SK-N-MC (cell line): ENCODE measurements at regions not wholly inside any gene's neighbourhood (a gene's known extent, or its start where the extent isn't known, plus 50 kb on each side); places are given as distances from the start of the nearest gene placed in this dataset.
"Not testable (repeated sequence)": the region's sequence is repeated elsewhere in the genome, so short reads cannot be mapped to it uniquely, and the experiment has no call there.

Experiments
- DNase-seq: peaks from one replicate; pipeline ENCODE4 v3.0.0-alpha.2; 2011; ENCODE audit warnings: low read depth, low spot score
- H3K27ac ChIP-seq: fragments of 200-600 bp; sonication (generic); 2 replicates; pipeline ENCODE4 v1.5.1; 2016; ENCODE audit warnings: mixed run types
- H3K36me3 ChIP-seq: fragments of 200-600 bp; sonication (generic); 2 replicates; pipeline ENCODE4 v1.6.1; 2017; ENCODE audit warnings: antibody characterized with exemption, low read length, mixed read lengths; ENCODE audit not compliant: insufficient read depth
- H3K4me3 ChIP-seq: fragments of 200-600 bp; sonication (generic); 2 replicates; pipeline ENCODE4 v1.5.1; 2016
- H3K9ac ChIP-seq: fragments of 200-600 bp; sonication (generic); 2 replicates; pipeline ENCODE4 v1.8.0; 2017; ENCODE audit warnings: mixed run types, mixed read lengths; ENCODE audit not compliant: insufficient read length
- H3K9me3 ChIP-seq: fragments of 200-600 bp; sonication (generic); 2 replicates; pipeline ENCODE4 v1.6.1; 2017; ENCODE audit warnings: low read depth, mild to moderate bottlenecking, antibody characterized with exemption, low read length, moderate library complexity, mixed read lengths
- EZH2 ChIP-seq: fragments of 200-600 bp; sonication (generic); IDR thresholded peaks from one replicate; pipeline ENCODE4 v1.6.1; 2017; ENCODE audit warnings: antibody characterized with exemption
- FOXP2 ChIP-seq: optimal IDR thresholded peaks from 2 replicates; pipeline ENCODE3; 2011; ENCODE audit warnings: mild to moderate bottlenecking, moderate library complexity; ENCODE audit not compliant: insufficient read depth; ENCODE audit errors: extremely low read length, control extremely low read depth
- POLR2AphosphoS5 ChIP-seq: IDR thresholded peaks from 2 replicates; pipeline ENCODE4 v1.6.1; 2012; ENCODE audit warnings: mild to moderate bottlenecking, low read depth, low read length, borderline replicate concordance

DNA sequence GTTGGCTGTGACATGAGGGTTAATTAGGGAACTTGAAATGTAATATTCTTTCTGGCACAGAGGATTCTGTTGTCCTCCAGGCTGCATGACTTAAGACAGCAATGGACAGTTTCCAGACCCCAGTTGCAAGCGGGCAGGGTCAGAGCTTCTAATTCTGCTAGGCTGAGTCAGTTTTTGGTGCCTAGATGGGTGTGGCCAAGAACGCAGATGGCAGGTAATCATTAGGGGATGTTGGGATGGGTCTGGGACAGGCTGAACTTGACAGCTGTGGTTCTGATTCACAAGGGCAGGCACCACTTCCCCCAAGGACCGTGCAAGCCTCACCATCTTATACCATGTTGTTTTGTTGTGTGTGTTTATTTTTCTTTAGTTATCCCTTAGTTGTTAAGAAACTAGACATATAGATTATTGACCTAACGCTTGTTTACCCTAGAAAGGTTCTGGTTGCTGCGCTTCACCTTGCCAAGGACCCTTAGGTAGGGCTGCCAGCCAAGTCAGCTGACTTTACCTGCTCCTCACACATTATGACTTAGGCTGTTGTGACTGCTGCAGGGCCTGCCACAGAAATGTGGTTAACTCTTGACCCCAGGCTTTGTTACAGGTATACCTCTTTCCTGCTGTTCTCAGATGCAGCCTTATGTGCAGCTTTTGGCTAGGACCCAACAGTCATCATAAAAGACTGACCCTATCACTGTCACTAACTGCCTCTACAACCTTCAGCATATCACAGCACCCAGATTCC lies 117.7 kb upstream of the KLF12 start:
- TF ChIP-seq POLR2AphosphoS5 (no peak), FOXP2 (no peak), EZH2 (no peak)
- Histone ChIP-seq H3K9ac (no peak overlapping the region), H3K9me3 (no peaks in the 10 kb centered on the region), H3K27ac (no peak overlapping the region), H3K36me3 (no peaks in the 10 kb centered on the region), H3K4me3 (no peak overlapping the region)
- no peak for DNase-seq

- DNase-seq: no peak
- Histone ChIP-seq H3K9ac (no peak overlapping the region), H3K9me3 (no peaks in the 10 kb centered on the region), H3K36me3 (no peaks in the 10 kb centered on the region), H3K27ac (no peak overlapping the region), H3K4me3 (no peak overlapping the region)
- TF ChIP-seq EZH2 (no peak), FOXP2 (no peak), POLR2AphosphoS5 (no peak)
Observed at GRCh38 chr13:74250738-74251190, 116.6 kb upstream of the KLF12 start.

DNA sequence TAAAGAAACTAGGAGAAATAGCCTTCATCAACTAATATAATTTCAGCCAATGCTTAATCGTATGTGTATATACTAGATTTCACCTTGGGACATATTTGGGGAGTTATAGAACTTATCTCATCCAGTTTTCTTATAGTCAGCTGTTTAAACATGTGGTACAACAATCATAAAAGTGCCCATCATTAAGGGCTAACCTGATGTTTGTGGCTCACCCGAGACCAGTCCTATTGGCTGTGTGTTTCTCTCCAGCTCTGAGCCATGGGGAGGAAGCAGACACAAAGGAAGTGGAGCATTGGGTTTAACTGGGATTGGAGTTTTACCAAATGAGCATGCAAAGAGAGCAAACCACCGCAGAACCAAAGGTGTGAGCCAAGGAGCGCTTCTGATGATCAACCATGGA lies 114.3 kb upstream of the KLF12 start:
- no peak overlapping the region for H3K27ac ChIP-seq
- H3K4me3 ChIP-seq: no peak overlapping the region
- DNase-seq: no peak
- H3K9ac ChIP-seq: no peak overlapping the region
- H3K9me3 ChIP-seq: no peaks in the 10 kb centered on the region
- no peak for TF ChIP-seq POLR2AphosphoS5
- TF ChIP-seq FOXP2: no peak
- no peak for TF ChIP-seq EZH2
- no peaks in the 10 kb centered on the region for H3K36me3 ChIP-seq

GRCh38 chr13:74246487-74246886 lies 112.3 kb upstream of the KLF12 start:
- no peaks in the 10 kb centered on the region for H3K9me3 ChIP-seq
- TF ChIP-seq POLR2AphosphoS5: no peak
- no peak for TF ChIP-seq FOXP2
- no peak for TF ChIP-seq EZH2
- DNase-seq: no peak
- H3K36me3 ChIP-seq: no peaks in the 10 kb centered on the region
- no peak overlapping the region for H3K9ac ChIP-seq
- H3K27ac ChIP-seq: no peak overlapping the region
- no peak overlapping the region for H3K4me3 ChIP-seq

DNA sequence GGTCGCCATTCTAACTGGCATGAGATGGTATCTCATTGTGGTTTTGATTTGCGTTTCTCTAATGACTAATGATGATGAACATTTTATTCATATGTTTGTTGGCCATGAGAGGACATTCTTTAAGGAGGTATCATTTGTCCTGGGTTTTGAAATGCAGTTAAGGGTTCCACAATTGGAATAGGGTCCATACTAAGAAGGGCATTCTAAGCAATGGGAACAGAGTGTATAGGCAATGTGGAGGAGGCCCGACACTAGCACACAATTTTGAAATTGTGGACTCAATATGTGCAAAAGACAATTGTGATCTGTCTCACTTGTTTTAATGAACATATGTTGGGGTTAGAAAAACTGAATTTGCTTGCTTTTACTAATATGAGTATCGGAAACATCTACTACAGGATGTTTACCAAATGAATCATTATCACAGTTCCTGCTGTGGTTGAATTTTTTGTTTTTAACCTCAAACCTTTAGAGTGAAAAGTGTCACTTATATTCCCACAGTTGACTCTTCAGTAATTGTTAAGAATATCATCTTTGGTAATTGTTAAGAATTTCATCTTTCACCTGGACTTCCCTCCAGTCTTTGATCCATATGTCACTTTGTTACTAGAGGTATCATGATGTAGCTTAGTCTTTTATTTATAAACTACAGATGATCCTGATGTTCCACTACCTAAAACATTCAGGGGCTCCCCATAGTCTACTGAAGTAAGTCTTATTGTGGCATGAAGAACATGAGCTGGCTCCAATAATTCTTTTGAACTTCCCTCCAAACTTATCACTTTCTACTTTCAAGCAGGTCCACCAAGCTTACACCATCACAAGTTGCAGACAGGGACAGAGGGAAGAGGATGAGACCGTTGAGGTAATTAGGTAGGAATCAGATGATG lies 109.7 kb upstream of the KLF12 start:
- Histone ChIP-seq H3K27ac (no peak overlapping the region), H3K36me3 (no peaks in the 10 kb centered on the region), H3K4me3 (no peak overlapping the region), H3K9ac (no peak overlapping the region), H3K9me3 (no peaks in the 10 kb centered on the region)
- no peak for TF ChIP-seq POLR2AphosphoS5
- TF ChIP-seq EZH2: no peak
- TF ChIP-seq FOXP2: no peak
- no peak for DNase-seq

DNA sequence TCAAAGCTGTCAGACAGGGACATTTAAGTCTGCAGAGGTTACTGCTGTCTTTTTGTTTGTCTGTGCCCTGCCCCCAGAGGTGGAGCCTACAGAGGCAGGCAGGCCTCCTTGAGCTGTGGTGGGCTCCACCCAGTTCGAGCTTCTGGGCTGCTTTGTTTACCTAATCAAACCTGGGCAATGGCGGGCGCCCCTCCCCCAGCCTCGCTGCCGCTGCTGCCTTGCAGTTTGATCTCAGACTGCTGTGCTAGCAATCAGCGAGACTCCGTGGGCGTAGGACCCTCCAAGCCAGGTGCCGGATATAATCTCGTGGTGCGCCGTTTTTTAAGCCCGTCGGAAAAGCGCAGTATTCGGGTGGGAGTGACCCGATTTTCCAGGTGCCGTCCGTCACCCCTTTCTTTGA lies 107.1 kb upstream of the KLF12 start:
- H3K9me3 ChIP-seq, H3K9ac ChIP-seq, H3K27ac ChIP-seq, H3K36me3 ChIP-seq, H3K4me3 ChIP-seq, DNase-seq: not testable (repeated sequence)

DNA sequence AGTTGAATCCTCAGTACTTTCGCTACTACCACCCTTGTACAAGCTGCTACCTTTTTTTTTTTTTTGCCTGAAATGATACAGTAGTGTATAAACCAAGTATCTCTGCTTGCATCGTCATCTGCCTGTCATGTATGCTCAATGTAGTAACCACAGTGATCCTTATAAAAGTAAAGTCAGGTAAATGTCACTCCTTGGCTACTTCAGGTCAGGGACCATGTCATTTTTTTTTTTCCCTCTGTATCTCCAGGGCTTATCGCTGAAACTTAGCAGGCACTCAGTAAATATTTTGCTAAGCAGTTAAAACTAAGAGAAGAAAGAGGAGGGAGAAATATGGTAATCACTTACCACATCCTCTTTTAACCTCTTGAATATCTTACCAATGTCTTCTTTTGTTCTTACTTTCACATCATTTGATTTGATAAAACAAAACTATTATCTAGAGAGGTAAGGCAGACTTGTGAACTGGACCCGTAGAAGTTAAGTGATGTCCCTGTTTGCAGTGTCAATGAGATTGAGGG lies 96.8 kb upstream of the KLF12 start:
- no peak overlapping the region for H3K27ac ChIP-seq
- no peaks in the 10 kb centered on the region for H3K9me3 ChIP-seq
- H3K36me3 ChIP-seq: no peaks in the 10 kb centered on the region
- DNase-seq: no peak
- TF ChIP-seq EZH2 (no peak), POLR2AphosphoS5 (no peak), FOXP2 (no peak)
- H3K9ac ChIP-seq: no peak overlapping the region
- no peak overlapping the region for H3K4me3 ChIP-seq

- TF ChIP-seq EZH2 (no peak), FOXP2 (no peak), POLR2AphosphoS5 (no peak)
- no peak overlapping the region for H3K27ac ChIP-seq
- no peak overlapping the region for H3K4me3 ChIP-seq
- H3K36me3 ChIP-seq: no peaks in the 10 kb centered on the region
- H3K9me3 ChIP-seq: no peaks in the 10 kb centered on the region
- no peak for DNase-seq
- no peak overlapping the region for H3K9ac ChIP-seq
Observed at GRCh38 chr13:74229242-74229641, 95.0 kb upstream of the KLF12 start.
